Adrenal gland (tissue), 9 donors: ENCODE measurements at regions not wholly inside any gene's neighbourhood (a gene's known extent, or its start where the extent isn't known, plus 50 kb on each side); places are given as distances from the start of the nearest gene placed in this dataset.

Source experiments
- DNase-seq, 7 donors: peaks; one replicate each; pipeline ENCODE4 v3.0.0-alpha.2; 2019 to 2020
- H3K27ac ChIP-seq, 5 donors: fragments of 200-600 bp; sonication (generic) in 4 of 5; 1 replicate in 3 of 5; 2 replicates in 2 of 5; pipeline versions ENCODE4 v1.5.1 to v1.8.0; 2016 to 2020; ENCODE audit warnings: mild to moderate bottlenecking in 1 of 5
- H3K27me3 ChIP-seq: fragments of 200-600 bp; 2 replicates; pipeline ENCODE4 v1.8.0; 2021
- H3K36me3 ChIP-seq, 2 donors: fragments of 200-600 bp; replicated peaks in 1 of 2; 1 replicate in 1 of 2; 2 replicates in 1 of 2; pipeline versions ENCODE4 v1.5.1 to v1.8.0; 2018 to 2022
- H3K4me1 ChIP-seq, 2 donors: fragments of 200-600 bp; replicated peaks in 1 of 2; 1 replicate in 1 of 2; 2 replicates in 1 of 2; pipeline versions ENCODE4 v1.5.1 to v1.8.0; 2018 to 2021
- H3K4me3 ChIP-seq, 4 donors: fragments of 200-600 bp; sonication (generic) in 3 of 4; one replicate each; pipeline ENCODE4 v1.5.1; 2016 to 2018
- H3K9me3 ChIP-seq, 3 donors: fragments of 200-600 bp; sonication (generic) in 1 of 3; replicated peaks in 1 of 3; 1 replicate in 2 of 3; 2 replicates in 1 of 3; pipeline versions ENCODE4 v1.5.1 to v1.8.0; 2016 to 2021
- CTCF ChIP-seq, 6 experiments: fragments of 450-650 bp in 4 of 6; fragments of 200-600 bp in 2 of 6; sonication (generic) in 1 of 6; IDR thresholded peaks; 1 replicate in 5 of 6; 2 replicates in 1 of 6; pipeline versions ENCODE4 v1.5.1 to v1.8.0; 2016 to 2021; ENCODE audit warnings: antibody characterized with exemption in 6 of 6, mild to moderate bottlenecking in 2 of 6, moderate library complexity in 1 of 6
- POLR2A ChIP-seq, 2 donors: fragments of 450-650 bp; IDR thresholded peaks; one replicate each; pipeline ENCODE4 v1.6.1; 2017; ENCODE audit warnings: antibody characterized with exemption in 2 of 2, mild to moderate bottlenecking in 2 of 2, moderate library complexity in 1 of 2
- WGBS, 4 donors: extraction: QIAGEN DNeasy Blood & Tissue Kit in 2 of 4; methylation state at CpG; one replicate each; pipeline versions ENCODE4 v1.1.5 to v1.1.7; 2013 to 2017; 5-methylcytosine and 5-hydroxymethylcytosine counted together
- intact Hi-C, 2 donors: fragments of 100-400 bp; cut with DNase I; formaldehyde crosslinking; loops; one replicate each; pipeline versions ENCODE4 v1.14.1 to v1.15.0; 2022 to 2023
- donor health status: healthy with polysubstance abuse.
- donor health status: Bipolar disorder and iron deficiency.
- donor health status: DM: yes; HTN: yes; CAD: no.
- donor health status: DM: no; HTN: no; CAD: no.
- donor health status: DM: no; HTN: no; CAD: no.

GRCh38 chr10:3389130-3389529 is 216.5 kb upstream of the PITRM1 start:
- no peaks in the 10 kb centered on the region for H3K27me3 ChIP-seq

GRCh38 chr10:3385487-3385886 is 212.9 kb upstream of the PITRM1 start:
- intact Hi-C loops, result no loop called here
- Histone ChIP-seq H3K4me1 (no peaks in the 10 kb centered on the region), H3K27ac (no peak overlapping the region), H3K4me3 (no peak overlapping the region), H3K9me3 (no peaks in the 10 kb centered on the region), H3K36me3 (no peaks in the 10 kb centered on the region), H3K27me3 (no peaks in the 10 kb centered on the region)
- no peak for DNase-seq
- 87 to 96% (median 92%) methylated on average over 2 of the region's 2 CpGs for WGBS, 4 donors
- no peak for TF ChIP-seq POLR2A (IDR thresholded peaks at IDR 0.05)
- no peak for TF ChIP-seq CTCF (IDR thresholded peaks at IDR 0.05)

More at GRCh38 chr10:3389130-3389529, 216.5 kb upstream of the PITRM1 start:
- no peak for DNase-seq
- H3K4me1 ChIP-seq, result no peaks in the 10 kb centered on the region
- intact Hi-C loops, result no loop called here
- TF ChIP-seq POLR2A (IDR thresholded peaks at IDR 0.05) (no peak), CTCF (IDR thresholded peaks at IDR 0.05) (no peak)
- no peaks in the 10 kb centered on the region for H3K36me3 ChIP-seq
- 50 to 63% (median 56%) methylated on average over 9 to 10 of the region's 10 CpGs for whole genome bisulfite sequencing, 4 donors
- no peak overlapping the region for H3K27ac ChIP-seq
- no peaks in the 10 kb centered on the region for H3K9me3 ChIP-seq
- no peak overlapping the region for H3K4me3 ChIP-seq

GRCh38 chr10:3382092-3382491 is 209.5 kb upstream of the PITRM1 start:
- intact Hi-C loops, result no loop called here
- Histone ChIP-seq H3K36me3 (no peaks in the 10 kb centered on the region), H3K27me3 (no peaks in the 10 kb centered on the region), H3K27ac (no peak overlapping the region), H3K9me3 (no peaks in the 10 kb centered on the region), H3K4me3 (no peak overlapping the region), H3K4me1 (no peaks in the 10 kb centered on the region)
- no peak for DNase-seq
- TF ChIP-seq POLR2A (IDR thresholded peaks at IDR 0.05) (no peak), CTCF (IDR thresholded peaks at IDR 0.05) (no peak)
- 64 to 77% (median 68%) methylated on average over 2 of the region's 2 CpGs for WGBS, 4 donors

- no peak for DNase-seq
- Histone ChIP-seq H3K4me1 (no peaks in the 10 kb centered on the region), H3K9me3 (no peaks in the 10 kb centered on the region), H3K36me3 (no peaks in the 10 kb centered on the region), H3K27me3 (no peaks in the 10 kb centered on the region), H3K27ac (no peak overlapping the region), H3K4me3 (no peak overlapping the region)
- no peak for TF ChIP-seq CTCF (IDR thresholded peaks at IDR 0.05)
- intact Hi-C loops, result no loop called here
- WGBS, 4 donors, result 79 to 84% (median 82%) methylated on average over 7 of the region's 7 CpGs
Measured at GRCh38 chr10:3380406-3381050, 207.9 kb upstream of the PITRM1 start.
